ENCODE measurements at regions not wholly inside any gene's neighbourhood (a gene's known extent, or its start where the extent isn't known, plus 50 kb on each side); places are given as distances from the start of the nearest gene placed in this dataset.

GRCh38 chr13:102993348-102993747 is 72.9 kb downstream of the SLC10A2 start:
- no peak for TF ChIP-seq CTCF (conservative IDR thresholded peaks at IDR 0.05 in 1 of 2, IDR thresholded peaks at IDR 0.05 in 1 of 2; ENCODE audit: low read depth in 1 of 2, low read length in 2 of 2)
- TF ChIP-seq EZH2 (IDR thresholded peaks at IDR 0.05; ENCODE audit: low read length, missing control alignments) = no peak
- no peak for DNase-seq (ENCODE audit: low read depth in 2 of 2)
- H3K4me1 ChIP-seq (ENCODE audit: control insufficient read depth, extremely low read depth, insufficient read depth, low read length) = no peaks in the 10 kb centered on the region
- H3K36me3 ChIP-seq (ENCODE audit: control insufficient read depth, insufficient read depth, low read length) = no peaks in the 10 kb centered on the region
- H3K9ac ChIP-seq (ENCODE audit: insufficient read depth, low read length) = no peak overlapping the region
- H3K79me2 ChIP-seq (ENCODE audit: control insufficient read depth, insufficient read depth, low read length) = no peaks in the 10 kb centered on the region
- H3K4me2 ChIP-seq (ENCODE audit: extremely low read depth, insufficient read depth, low read length) = no peak overlapping the region
- no peaks in the 10 kb centered on the region for H4K20me1 ChIP-seq (ENCODE audit: control insufficient read depth, extremely low read depth, insufficient read depth, low read length)
- no peaks in the 10 kb centered on the region for H3K9me3 ChIP-seq (ENCODE audit: control insufficient read depth, insufficient read depth, low read depth, low read length)
- no peaks in the 10 kb centered on the region for H3K27me3 ChIP-seq (ENCODE audit: control insufficient read depth, insufficient read depth, low read length)
- H3K27ac ChIP-seq (ENCODE audit: insufficient read depth, low read length) = no peak overlapping the region
- no peak overlapping the region for H2AFZ ChIP-seq (ENCODE audit: low read length)
- no peak overlapping the region for H3K4me3 ChIP-seq (replicated peaks in 1 of 4; ENCODE audit: control extremely low read depth in 1 of 4, insufficient read depth in 1 of 4, low read depth in 3 of 4, low read length in 4 of 4)

DNA sequence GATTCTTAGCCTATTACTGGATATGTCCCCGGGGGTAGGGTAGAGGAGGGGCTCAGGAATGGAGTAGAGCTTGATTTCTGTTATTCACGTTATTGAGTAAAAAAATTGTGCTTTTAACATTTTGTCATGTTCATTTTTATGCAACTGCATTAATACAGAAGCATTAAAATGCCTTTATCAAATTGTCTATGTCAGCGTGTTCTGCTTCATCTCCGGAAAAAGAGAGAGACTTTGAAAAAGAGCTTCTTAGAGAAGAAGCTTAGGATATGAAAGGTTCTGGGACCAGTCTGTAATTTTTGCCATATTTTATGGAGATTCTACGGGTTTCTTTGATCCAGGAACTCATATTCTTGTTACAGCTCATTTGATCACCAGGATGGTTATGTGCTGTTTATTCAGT is 82.0 kb downstream of the SLC10A2 start:
- Histone ChIP-seq H4K20me1 (ENCODE audit: control insufficient read depth, extremely low read depth, insufficient read depth, low read length) (no peaks in the 10 kb centered on the region), H2AFZ (ENCODE audit: low read length) (no peak overlapping the region), H3K27me3 (ENCODE audit: control insufficient read depth, insufficient read depth, low read length) (no peaks in the 10 kb centered on the region), H3K9me3 (ENCODE audit: control insufficient read depth, insufficient read depth, low read depth, low read length) (no peaks in the 10 kb centered on the region), H3K4me1 (ENCODE audit: control insufficient read depth, extremely low read depth, insufficient read depth, low read length) (no peaks in the 10 kb centered on the region), H3K36me3 (ENCODE audit: control insufficient read depth, insufficient read depth, low read length) (no peaks in the 10 kb centered on the region), H3K79me2 (ENCODE audit: control insufficient read depth, insufficient read depth, low read length) (no peaks in the 10 kb centered on the region), H3K27ac (ENCODE audit: insufficient read depth, low read length) (no peak overlapping the region), H3K9ac (ENCODE audit: insufficient read depth, low read length) (no peak overlapping the region), H3K4me2 (ENCODE audit: extremely low read depth, insufficient read depth, low read length) (no peak overlapping the region), H3K4me3 (replicated peaks in 1 of 4; ENCODE audit: control extremely low read depth in 1 of 4, insufficient read depth in 1 of 4, low read depth in 3 of 4, low read length in 4 of 4) (no peak overlapping the region)
- no peak for DNase-seq (ENCODE audit: low read depth in 2 of 2)
- no peak for TF ChIP-seq CTCF (conservative IDR thresholded peaks at IDR 0.05 in 1 of 2, IDR thresholded peaks at IDR 0.05 in 1 of 2; ENCODE audit: low read depth in 1 of 2, low read length in 2 of 2)
- no peak for TF ChIP-seq EZH2 (IDR thresholded peaks at IDR 0.05; ENCODE audit: low read length, missing control alignments)

DNA sequence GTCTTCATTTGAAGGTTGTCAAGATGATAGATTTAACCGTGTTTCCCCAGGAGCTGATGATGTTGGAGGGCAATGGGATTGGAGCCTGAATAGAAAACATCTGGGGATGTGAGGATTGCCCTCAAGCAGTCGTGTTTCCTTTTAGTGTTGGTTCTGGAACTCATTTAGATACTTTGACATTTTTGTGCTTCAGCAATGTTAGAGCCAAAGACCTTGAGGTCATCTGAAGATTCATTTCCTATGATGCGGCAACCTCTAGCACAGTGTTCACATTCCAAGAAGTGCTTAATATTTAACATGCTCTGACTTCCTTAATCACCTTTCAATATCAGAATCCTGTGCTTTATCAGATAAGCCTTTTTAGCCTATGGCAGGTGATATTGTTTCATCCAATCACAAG is 82.7 kb downstream of the SLC10A2 start:
- Histone ChIP-seq H3K4me2 (ENCODE audit: extremely low read depth, insufficient read depth, low read length) (no peak overlapping the region), H3K4me1 (ENCODE audit: control insufficient read depth, extremely low read depth, insufficient read depth, low read length) (no peaks in the 10 kb centered on the region), H2AFZ (ENCODE audit: low read length) (no peak overlapping the region), H3K27me3 (ENCODE audit: control insufficient read depth, insufficient read depth, low read length) (no peaks in the 10 kb centered on the region), H3K36me3 (ENCODE audit: control insufficient read depth, insufficient read depth, low read length) (no peaks in the 10 kb centered on the region), H3K27ac (ENCODE audit: insufficient read depth, low read length) (no peak overlapping the region), H3K4me3 (replicated peaks in 1 of 4; ENCODE audit: control extremely low read depth in 1 of 4, insufficient read depth in 1 of 4, low read depth in 3 of 4, low read length in 4 of 4) (no peak overlapping the region), H4K20me1 (ENCODE audit: control insufficient read depth, extremely low read depth, insufficient read depth, low read length) (no peaks in the 10 kb centered on the region), H3K9ac (ENCODE audit: insufficient read depth, low read length) (no peak overlapping the region), H3K9me3 (ENCODE audit: control insufficient read depth, insufficient read depth, low read depth, low read length) (no peaks in the 10 kb centered on the region), H3K79me2 (ENCODE audit: control insufficient read depth, insufficient read depth, low read length) (no peaks in the 10 kb centered on the region)
- DNase-seq (ENCODE audit: low read depth in 2 of 2) = no peak
- TF ChIP-seq CTCF (conservative IDR thresholded peaks at IDR 0.05 in 1 of 2, IDR thresholded peaks at IDR 0.05 in 1 of 2; ENCODE audit: low read depth in 1 of 2, low read length in 2 of 2) (no peak), EZH2 (IDR thresholded peaks at IDR 0.05; ENCODE audit: low read length, missing control alignments) (no peak)

Measured in fibroblast of lung (primary cell).